ENCODE measurements at regions not wholly inside any gene's neighbourhood (a gene's known extent, or its start where the extent isn't known, plus 50 kb on each side); places are given as distances from the start of the nearest gene placed in this dataset.

DNA sequence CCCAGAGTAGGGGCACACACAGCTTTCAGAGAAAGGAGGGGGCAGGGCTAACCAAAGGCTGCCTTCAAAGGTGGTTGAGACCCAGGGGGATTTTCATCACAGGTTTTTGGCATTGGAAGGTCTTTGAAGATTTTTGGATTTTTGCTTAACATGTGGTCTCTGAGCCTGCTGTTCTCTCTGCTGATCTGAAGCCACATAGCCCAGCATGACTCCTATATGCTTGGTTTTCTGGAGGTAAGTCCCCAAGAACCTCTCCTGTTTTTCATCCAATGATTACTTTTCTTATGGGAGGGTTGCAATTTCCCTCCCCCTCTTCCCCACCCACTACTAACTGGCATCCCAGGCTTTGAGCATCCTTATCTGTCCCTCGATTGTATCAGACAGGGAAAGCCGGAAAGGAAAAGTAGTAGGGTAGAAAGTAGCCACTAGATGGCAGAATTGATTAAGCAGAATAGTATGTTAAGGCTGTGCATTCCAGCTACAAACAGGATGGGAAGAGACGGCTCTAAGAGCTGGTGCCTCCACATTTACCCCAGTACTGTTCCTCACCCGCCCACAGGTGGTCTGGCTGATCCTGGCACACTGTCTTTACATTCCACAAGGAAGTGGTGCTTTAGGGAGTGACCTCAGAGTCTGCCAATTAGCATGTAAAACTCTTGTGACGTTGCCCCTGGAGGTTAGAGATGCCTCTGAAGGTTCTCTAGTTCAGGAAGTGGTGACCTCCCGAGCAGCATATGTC is 218.9 kb upstream of the EDNRB start:
- TF ChIP-seq, protein P1, sequence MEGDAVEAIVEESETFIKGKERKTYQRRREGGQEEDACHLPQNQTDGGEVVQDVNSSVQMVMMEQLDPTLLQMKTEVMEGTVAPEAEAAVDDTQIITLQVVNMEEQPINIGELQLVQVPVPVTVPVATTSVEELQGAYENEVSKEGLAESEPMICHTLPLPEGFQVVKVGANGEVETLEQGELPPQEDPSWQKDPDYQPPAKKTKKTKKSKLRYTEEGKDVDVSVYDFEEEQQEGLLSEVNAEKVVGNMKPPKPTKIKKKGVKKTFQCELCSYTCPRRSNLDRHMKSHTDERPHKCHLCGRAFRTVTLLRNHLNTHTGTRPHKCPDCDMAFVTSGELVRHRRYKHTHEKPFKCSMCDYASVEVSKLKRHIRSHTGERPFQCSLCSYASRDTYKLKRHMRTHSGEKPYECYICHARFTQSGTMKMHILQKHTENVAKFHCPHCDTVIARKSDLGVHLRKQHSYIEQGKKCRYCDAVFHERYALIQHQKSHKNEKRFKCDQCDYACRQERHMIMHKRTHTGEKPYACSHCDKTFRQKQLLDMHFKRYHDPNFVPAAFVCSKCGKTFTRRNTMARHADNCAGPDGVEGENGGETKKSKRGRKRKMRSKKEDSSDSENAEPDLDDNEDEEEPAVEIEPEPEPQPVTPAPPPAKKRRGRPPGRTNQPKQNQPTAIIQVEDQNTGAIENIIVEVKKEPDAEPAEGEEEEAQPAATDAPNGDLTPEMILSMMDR (IDR thresholded peaks at IDR 0.05), result peak in 5 of 7 experiments; percentile 15 to 59 (median 54)
- no peak for TF ChIP-seq POLR2AphosphoS5 (IDR thresholded peaks at IDR 0.05)
- no peak for TF ChIP-seq POLR2A (IDR thresholded peaks at IDR 0.05)
